ENCODE measurements at regions not wholly inside any gene's neighbourhood (a gene's known extent, or its start where the extent isn't known, plus 50 kb on each side); places are given as distances from the start of the nearest gene placed in this dataset.

- ATAC-seq (ENCODE audit: low FRiP score) = no peak
- intact Hi-C loops (cut with DNase I) = loop anchor here (10.0 kb wide), 2 partner anchors 475 to 485 kb away; no protein-coding TSS in a partner anchor
- 36 to 37% methylated on average over 1 of the region's 1 CpG for WGBS, 2 donors
Observed at GRCh38 chr3:39000008-39000450, 51.7 kb downstream of the SCN11A start.

GRCh38 chr3:38998086-38998485, 53.7 kb downstream of the SCN11A start:
- DNase-seq = no peak
- intact Hi-C loops (cut with DNase I) = no loop called here
- WGBS, 2 donors = 57 to 64% methylated on average over 3 of the region's 3 CpGs

More at GRCh38 chr3:39000008-39000450, 51.7 kb downstream of the SCN11A start:
- Histone ChIP-seq H3K9me3 (ENCODE audit: control insufficient read depth, low read length) (no peaks in the 10 kb centered on the region), H3K27me3 (ENCODE audit: control insufficient read depth in 1 of 2, insufficient read depth in 2 of 2, low read length in 1 of 2) (no peaks in the 10 kb centered on the region), H3K36me3 (ENCODE audit: control insufficient read depth in 1 of 2, insufficient read depth in 2 of 2, low read length in 1 of 2) (no peaks in the 10 kb centered on the region), H3K27ac (ENCODE audit: low read depth in 1 of 2, low read length in 2 of 2) (no peak overlapping the region), H3K4me3 (ENCODE audit: low read length in 2 of 2) (no peak overlapping the region), H3K4me1 (ENCODE audit: control insufficient read depth in 1 of 2, insufficient read depth in 2 of 2, low read length in 2 of 2) (no peaks in the 10 kb centered on the region)
- no peak for DNase-seq

GRCh38 chr3:38996193-38996592, 55.6 kb downstream of the SCN11A start:
- H3K27me3 ChIP-seq (ENCODE audit: control insufficient read depth in 1 of 2, insufficient read depth in 2 of 2, low read length in 1 of 2) = no peaks in the 10 kb centered on the region
- no peak overlapping the region for H3K27ac ChIP-seq (ENCODE audit: low read depth in 1 of 2, low read length in 2 of 2)
- 75 to 79% methylated on average over 1 of the region's 1 CpG for WGBS, 2 donors
- H3K4me3 ChIP-seq (ENCODE audit: low read length in 2 of 2) = no peak overlapping the region
- ATAC-seq (ENCODE audit: low FRiP score) (no peak), DNase-seq (no peak)
- H3K36me3 ChIP-seq (ENCODE audit: control insufficient read depth in 1 of 2, insufficient read depth in 2 of 2, low read length in 1 of 2) = no peaks in the 10 kb centered on the region
- intact Hi-C loops (cut with DNase I) = no loop called here
- H3K9me3 ChIP-seq (ENCODE audit: control insufficient read depth, low read length) = no peaks in the 10 kb centered on the region
- H3K4me1 ChIP-seq (ENCODE audit: control insufficient read depth in 1 of 2, insufficient read depth in 2 of 2, low read length in 2 of 2) = no peaks in the 10 kb centered on the region

More at GRCh38 chr3:38998086-38998485, 53.7 kb downstream of the SCN11A start:
- Histone ChIP-seq H3K36me3 (ENCODE audit: control insufficient read depth in 1 of 2, insufficient read depth in 2 of 2, low read length in 1 of 2) (no peaks in the 10 kb centered on the region), H3K4me3 (ENCODE audit: low read length in 2 of 2) (no peak overlapping the region), H3K27me3 (ENCODE audit: control insufficient read depth in 1 of 2, insufficient read depth in 2 of 2, low read length in 1 of 2) (no peaks in the 10 kb centered on the region), H3K4me1 (ENCODE audit: control insufficient read depth in 1 of 2, insufficient read depth in 2 of 2, low read length in 2 of 2) (no peaks in the 10 kb centered on the region), H3K9me3 (ENCODE audit: control insufficient read depth, low read length) (no peaks in the 10 kb centered on the region), H3K27ac (ENCODE audit: low read depth in 1 of 2, low read length in 2 of 2) (no peak overlapping the region)
- no peak for ATAC-seq (ENCODE audit: low FRiP score)

GRCh38 chr3:38994251-38994650, 57.5 kb downstream of the SCN11A start:
- Histone ChIP-seq H3K27me3 (ENCODE audit: control insufficient read depth in 1 of 2, insufficient read depth in 2 of 2, low read length in 1 of 2) (no peaks in the 10 kb centered on the region), H3K4me3 (ENCODE audit: low read length in 2 of 2) (no peak overlapping the region), H3K9me3 (ENCODE audit: control insufficient read depth, low read length) (no peaks in the 10 kb centered on the region), H3K27ac (ENCODE audit: low read depth in 1 of 2, low read length in 2 of 2) (no peak overlapping the region), H3K36me3 (ENCODE audit: control insufficient read depth in 1 of 2, insufficient read depth in 2 of 2, low read length in 1 of 2) (no peaks in the 10 kb centered on the region), H3K4me1 (ENCODE audit: control insufficient read depth in 1 of 2, insufficient read depth in 2 of 2, low read length in 2 of 2) (no peaks in the 10 kb centered on the region)
- intact Hi-C loops (cut with DNase I) = no loop called here
- 58% methylated on average over 3 of the region's 3 CpGs for WGBS, 2 donors
- ATAC-seq (ENCODE audit: low FRiP score) = no peak
- no peak for DNase-seq

- WGBS, 2 donors = 76% methylated on average over 4 of the region's 4 CpGs
- no peak overlapping the region for H3K4me3 ChIP-seq (ENCODE audit: low read length in 2 of 2)
- H3K36me3 ChIP-seq (ENCODE audit: control insufficient read depth in 1 of 2, insufficient read depth in 2 of 2, low read length in 1 of 2) = no peaks in the 10 kb centered on the region
- H3K4me1 ChIP-seq (ENCODE audit: control insufficient read depth in 1 of 2, insufficient read depth in 2 of 2, low read length in 2 of 2) = no peaks in the 10 kb centered on the region
- ATAC-seq (ENCODE audit: low FRiP score) (no peak), DNase-seq (no peak)
- no peaks in the 10 kb centered on the region for H3K27me3 ChIP-seq (ENCODE audit: control insufficient read depth in 1 of 2, insufficient read depth in 2 of 2, low read length in 1 of 2)
- no peak overlapping the region for H3K27ac ChIP-seq (ENCODE audit: low read depth in 1 of 2, low read length in 2 of 2)
- no peaks in the 10 kb centered on the region for H3K9me3 ChIP-seq (ENCODE audit: control insufficient read depth, low read length)
- intact Hi-C loops (cut with DNase I) = no loop called here
Observed at GRCh38 chr3:38992117-38992760, 59.5 kb downstream of the SCN11A start.

GRCh38 chr3:38990621-38991020, 61.1 kb downstream of the SCN11A start:
- ATAC-seq (ENCODE audit: low FRiP score) (no peak), DNase-seq (no peak)
- H3K4me3 ChIP-seq (ENCODE audit: low read length in 2 of 2) = no peak overlapping the region
- no peaks in the 10 kb centered on the region for H3K27me3 ChIP-seq (ENCODE audit: control insufficient read depth in 1 of 2, insufficient read depth in 2 of 2, low read length in 1 of 2)
- H3K27ac ChIP-seq (ENCODE audit: low read depth in 1 of 2, low read length in 2 of 2) = no peak overlapping the region
- no peaks in the 10 kb centered on the region for H3K36me3 ChIP-seq (ENCODE audit: control insufficient read depth in 1 of 2, insufficient read depth in 2 of 2, low read length in 1 of 2)
- H3K4me1 ChIP-seq (ENCODE audit: control insufficient read depth in 1 of 2, insufficient read depth in 2 of 2, low read length in 2 of 2) = no peaks in the 10 kb centered on the region
- 55 to 63% methylated on average over 3 of the region's 3 CpGs for WGBS, 2 donors
- H3K9me3 ChIP-seq (ENCODE audit: control insufficient read depth, low read length) = no peaks in the 10 kb centered on the region
- intact Hi-C loops (cut with DNase I) = no loop called here

- no peaks in the 10 kb centered on the region for H3K9me3 ChIP-seq (ENCODE audit: control insufficient read depth, low read length)
- no peak overlapping the region for H3K4me3 ChIP-seq (ENCODE audit: low read length in 2 of 2)
- DNase-seq = no peak
- no peaks in the 10 kb centered on the region for H3K36me3 ChIP-seq (ENCODE audit: control insufficient read depth in 1 of 2, insufficient read depth in 2 of 2, low read length in 1 of 2)
- no peak for ATAC-seq (ENCODE audit: low FRiP score)
- no peaks in the 10 kb centered on the region for H3K4me1 ChIP-seq (ENCODE audit: control insufficient read depth in 1 of 2, insufficient read depth in 2 of 2, low read length in 2 of 2)
- 55% methylated on average over 7 of the region's 7 CpGs for WGBS, 2 donors
- H3K27me3 ChIP-seq (ENCODE audit: control insufficient read depth in 1 of 2, insufficient read depth in 2 of 2, low read length in 1 of 2) = no peaks in the 10 kb centered on the region
- intact Hi-C loops (cut with DNase I) = no loop called here
- H3K27ac ChIP-seq (ENCODE audit: low read depth in 1 of 2, low read length in 2 of 2) = no peak overlapping the region
Observed at GRCh38 chr3:38989917-38990510, 61.7 kb downstream of the SCN11A start.

- Histone ChIP-seq H3K27me3 (ENCODE audit: control insufficient read depth in 1 of 2, insufficient read depth in 2 of 2, low read length in 1 of 2) (no peaks in the 10 kb centered on the region), H3K27ac (ENCODE audit: low read depth in 1 of 2, low read length in 2 of 2) (no peak overlapping the region), H3K9me3 (ENCODE audit: control insufficient read depth, low read length) (no peaks in the 10 kb centered on the region), H3K36me3 (ENCODE audit: control insufficient read depth in 1 of 2, insufficient read depth in 2 of 2, low read length in 1 of 2) (no peaks in the 10 kb centered on the region), H3K4me1 (ENCODE audit: control insufficient read depth in 1 of 2, insufficient read depth in 2 of 2, low read length in 2 of 2) (no peaks in the 10 kb centered on the region), H3K4me3 (ENCODE audit: low read length in 2 of 2) (no peak overlapping the region)
- intact Hi-C loops (cut with DNase I) = no loop called here
- ATAC-seq (ENCODE audit: low FRiP score) (no peak), DNase-seq (no peak)
- 91 to 92% methylated on average over 3 of the region's 3 CpGs for WGBS, 2 donors
Observed at GRCh38 chr3:38988955-38989354, 62.8 kb downstream of the SCN11A start.

GRCh38 chr3:38987456-38987855, 64.3 kb downstream of the SCN11A start:
- intact Hi-C loops (cut with DNase I) = no loop called here
- no peaks in the 10 kb centered on the region for H3K27me3 ChIP-seq (ENCODE audit: control insufficient read depth in 1 of 2, insufficient read depth in 2 of 2, low read length in 1 of 2)
- H3K4me3 ChIP-seq (ENCODE audit: low read length in 2 of 2) = no peak overlapping the region
- 58 to 60% methylated on average over 3 of the region's 3 CpGs for WGBS, 2 donors
- DNase-seq (no peak), ATAC-seq (ENCODE audit: low FRiP score) (no peak)
- no peaks in the 10 kb centered on the region for H3K9me3 ChIP-seq (ENCODE audit: control insufficient read depth, low read length)
- no peak overlapping the region for H3K27ac ChIP-seq (ENCODE audit: low read depth in 1 of 2, low read length in 2 of 2)
- no peaks in the 10 kb centered on the region for H3K36me3 ChIP-seq (ENCODE audit: control insufficient read depth in 1 of 2, insufficient read depth in 2 of 2, low read length in 1 of 2)
- no peaks in the 10 kb centered on the region for H3K4me1 ChIP-seq (ENCODE audit: control insufficient read depth in 1 of 2, insufficient read depth in 2 of 2, low read length in 2 of 2)

Data from aorta (tissue), 5 donors.